Stimulated activated CD4-positive, alpha-beta T cell treated with anti-CD3 and anti-CD28 coated beads, Interleukin-2, amount 100 ng/mL, for 48 hours (primary cell): ENCODE measurements at regions not wholly inside any gene's neighbourhood (a gene's known extent, or its start where the extent isn't known, plus 50 kb on each side); places are given as distances from the start of the nearest gene placed in this dataset.

Experiments
- DNase-seq, 2 donors: peaks; one replicate each; pipeline ENCODE4 v3.0.0-alpha.2; 2020

- DNase-seq = no peak
Measured at GRCh38 chr3:145785668-145786067, 375.3 kb downstream of the PLOD2 start.

- DNase-seq = no peak
Measured at GRCh38 chr3:145798007-145798406, 363.0 kb downstream of the PLOD2 start.

GRCh38 chr3:145798696-145799537, 362.1 kb downstream of the PLOD2 start:
- DNase-seq = no peak

- DNase-seq = no peak
Measured at GRCh38 chr3:145801696-145802095, 359.3 kb downstream of the PLOD2 start.

- DNase-seq = no peak
Measured at GRCh38 chr3:145807990-145808389, 353.0 kb downstream of the PLOD2 start.

- no peak for DNase-seq
Measured at GRCh38 chr3:145812391-145812790, 348.6 kb downstream of the PLOD2 start.

GRCh38 chr3:145815707-145816413, 345.1 kb downstream of the PLOD2 start:
- no peak for DNase-seq

- DNase-seq = no peak
Measured at GRCh38 chr3:145817870-145818483, 343.0 kb downstream of the PLOD2 start.

GRCh38 chr3:145820170-145820569, 340.8 kb downstream of the PLOD2 start:
- no peak for DNase-seq

- no peak for DNase-seq
Measured at GRCh38 chr3:145842294-145842902, 318.6 kb downstream of the PLOD2 start.

- DNase-seq = no peak
Measured at GRCh38 chr3:145843561-145843960, 317.4 kb downstream of the PLOD2 start.

GRCh38 chr3:145849115-145849514, 311.9 kb downstream of the PLOD2 start:
- no peak for DNase-seq

- DNase-seq = no peak
Measured at GRCh38 chr3:145854499-145854898, 306.5 kb downstream of the PLOD2 start.

- no peak for DNase-seq
Measured at GRCh38 chr3:145857956-145858355, 303.0 kb downstream of the PLOD2 start.

GRCh38 chr3:145864336-145864735, 296.6 kb downstream of the PLOD2 start:
- DNase-seq = no peak

GRCh38 chr3:145865399-145866018, 295.5 kb downstream of the PLOD2 start:
- no peak for DNase-seq

- no peak for DNase-seq
Measured at GRCh38 chr3:145869958-145870357, 291.0 kb downstream of the PLOD2 start.

- DNase-seq = no peak
Measured at GRCh38 chr3:145882436-145882835, 278.5 kb downstream of the PLOD2 start.

- no peak for DNase-seq
Measured at GRCh38 chr3:145889730-145890129, 271.3 kb downstream of the PLOD2 start.

- DNase-seq = no peak
Measured at GRCh38 chr3:145892869-145893268, 268.1 kb downstream of the PLOD2 start.

GRCh38 chr3:145893331-145893730, 267.7 kb downstream of the PLOD2 start:
- DNase-seq = no peak

- DNase-seq = no peak
Measured at GRCh38 chr3:145898487-145898886, 262.5 kb downstream of the PLOD2 start.

- DNase-seq = no peak
Measured at GRCh38 chr3:145899241-145899640, 261.7 kb downstream of the PLOD2 start.
